AG09309 (cell line): ENCODE measurements at regions not wholly inside any gene's neighbourhood (a gene's known extent, or its start where the extent isn't known, plus 50 kb on each side); places are given as distances from the start of the nearest gene placed in this dataset.

Experiments
- DNase-seq: peaks from one replicate; pipeline ENCODE4 v3.0.0-alpha.2; 2010; ENCODE audit warnings: low read depth
- H3K4me3 ChIP-seq: 2 replicates; pipeline ENCODE4 v1.5.1; 2011; ENCODE audit warnings: mild to moderate bottlenecking, low read depth, low read length, moderate library complexity; ENCODE audit not compliant: control insufficient read depth
- TF ChIP-seq, protein P1 (sequence below): IDR thresholded peaks from 2 replicates; pipeline ENCODE4 v1.5.1; 2011; ENCODE audit warnings: mild to moderate bottlenecking, low read depth, low read length, inconsistent platforms; ENCODE audit not compliant: insufficient read depth, control insufficient read depth; ENCODE audit errors: missing control alignments

DNA sequence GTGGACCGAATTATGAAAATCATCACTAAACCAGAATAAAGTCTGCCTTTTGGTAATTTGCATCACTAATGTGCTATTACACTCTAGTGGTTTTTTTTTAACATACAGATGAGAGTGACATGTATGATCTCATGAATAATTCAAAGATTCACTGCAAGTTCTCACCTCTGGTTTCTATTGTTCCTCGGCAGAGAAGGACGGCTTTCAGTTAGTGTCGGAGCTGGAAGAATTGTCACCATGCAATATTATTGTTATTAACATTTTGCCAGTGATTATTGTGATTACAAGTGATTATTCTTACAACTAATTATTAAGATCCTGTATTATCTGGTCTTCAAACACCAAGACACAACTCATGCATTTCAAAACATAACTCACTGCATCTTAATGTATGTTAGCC lies 366.6 kb upstream of the RPS23 start:
- DNase-seq, result no peak
- TF ChIP-seq, protein P1, sequence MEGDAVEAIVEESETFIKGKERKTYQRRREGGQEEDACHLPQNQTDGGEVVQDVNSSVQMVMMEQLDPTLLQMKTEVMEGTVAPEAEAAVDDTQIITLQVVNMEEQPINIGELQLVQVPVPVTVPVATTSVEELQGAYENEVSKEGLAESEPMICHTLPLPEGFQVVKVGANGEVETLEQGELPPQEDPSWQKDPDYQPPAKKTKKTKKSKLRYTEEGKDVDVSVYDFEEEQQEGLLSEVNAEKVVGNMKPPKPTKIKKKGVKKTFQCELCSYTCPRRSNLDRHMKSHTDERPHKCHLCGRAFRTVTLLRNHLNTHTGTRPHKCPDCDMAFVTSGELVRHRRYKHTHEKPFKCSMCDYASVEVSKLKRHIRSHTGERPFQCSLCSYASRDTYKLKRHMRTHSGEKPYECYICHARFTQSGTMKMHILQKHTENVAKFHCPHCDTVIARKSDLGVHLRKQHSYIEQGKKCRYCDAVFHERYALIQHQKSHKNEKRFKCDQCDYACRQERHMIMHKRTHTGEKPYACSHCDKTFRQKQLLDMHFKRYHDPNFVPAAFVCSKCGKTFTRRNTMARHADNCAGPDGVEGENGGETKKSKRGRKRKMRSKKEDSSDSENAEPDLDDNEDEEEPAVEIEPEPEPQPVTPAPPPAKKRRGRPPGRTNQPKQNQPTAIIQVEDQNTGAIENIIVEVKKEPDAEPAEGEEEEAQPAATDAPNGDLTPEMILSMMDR, result no peak
- no peak overlapping the region for H3K4me3 ChIP-seq

DNA sequence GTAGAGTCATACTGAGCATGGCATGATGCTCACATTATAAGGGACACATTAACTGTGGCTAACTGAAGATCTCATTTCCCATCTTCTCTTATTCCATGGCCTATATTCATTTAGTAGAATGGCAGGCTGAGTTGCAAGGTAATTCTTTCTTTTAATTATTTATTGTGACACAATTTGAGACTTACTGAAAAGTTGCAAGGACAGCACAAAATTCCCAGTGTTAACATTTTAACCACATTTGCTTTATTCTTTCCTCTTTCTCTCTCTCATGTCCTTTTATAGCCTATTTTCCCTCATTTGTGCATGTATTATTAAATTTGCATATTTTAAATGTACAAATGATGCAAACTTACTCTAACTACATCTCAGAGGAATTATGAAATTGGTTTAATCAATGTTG lies 366.1 kb upstream of the RPS23 start:
- TF ChIP-seq, protein P1, result no peak
- H3K4me3 ChIP-seq, result no peak overlapping the region
- DNase-seq, result no peak

DNA sequence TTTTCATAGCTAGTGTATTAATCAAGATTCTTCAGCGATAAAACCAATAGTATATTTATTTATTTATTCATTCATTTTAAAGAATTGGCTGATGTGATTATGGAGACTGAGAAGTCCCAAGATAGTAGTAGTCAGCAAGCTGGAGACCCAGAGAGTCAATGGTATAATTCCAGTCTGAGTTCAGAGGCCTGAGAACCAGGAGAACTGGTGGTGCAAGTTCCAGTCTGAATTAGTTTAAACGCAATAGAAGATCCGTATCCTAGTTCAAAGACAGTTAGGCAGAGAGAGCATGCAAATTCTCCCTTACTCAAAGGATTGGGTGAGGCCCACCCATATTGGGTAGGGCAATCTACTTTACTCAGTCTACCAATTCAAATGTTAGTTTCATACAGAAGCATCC lies 364.2 kb upstream of the RPS23 start:
- TF ChIP-seq, protein P1, result no peak
- no peak for DNase-seq
- H3K4me3 ChIP-seq, result no peak overlapping the region

DNA sequence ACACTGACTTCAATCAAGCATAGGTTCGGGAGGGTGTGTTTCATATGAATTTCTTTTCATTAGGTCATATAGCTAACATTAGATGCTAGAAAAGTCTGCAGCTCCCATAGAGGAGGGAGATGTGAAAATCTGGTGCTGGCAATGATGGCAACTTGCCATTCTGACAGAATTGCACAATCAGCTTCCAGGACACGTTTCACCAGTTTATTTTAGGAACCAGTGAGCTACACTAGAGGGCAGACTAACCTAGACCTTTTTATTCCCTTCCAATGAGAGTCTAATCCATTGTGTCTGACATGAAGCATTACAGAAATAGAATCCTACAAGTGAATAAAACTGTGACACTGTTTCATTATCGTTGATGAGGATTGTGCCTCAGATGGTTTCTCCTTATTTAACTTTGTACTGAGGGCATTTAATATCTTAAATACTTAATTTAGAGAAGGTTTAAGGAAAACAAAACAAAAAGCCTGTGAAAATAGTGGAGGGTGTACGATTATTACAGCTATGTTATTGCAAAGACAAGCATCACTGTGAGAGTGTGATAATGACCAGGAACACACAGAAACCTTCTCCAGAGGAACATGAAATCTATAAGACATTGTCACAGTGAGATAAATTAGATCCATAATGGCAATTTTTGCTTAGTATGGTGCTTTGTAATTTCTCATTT lies 363.3 kb upstream of the RPS23 start:
- H3K4me3 ChIP-seq, result no peak overlapping the region
- peak; percentile 73 for DNase-seq
- TF ChIP-seq, protein P1, result peak; percentile 71

DNA sequence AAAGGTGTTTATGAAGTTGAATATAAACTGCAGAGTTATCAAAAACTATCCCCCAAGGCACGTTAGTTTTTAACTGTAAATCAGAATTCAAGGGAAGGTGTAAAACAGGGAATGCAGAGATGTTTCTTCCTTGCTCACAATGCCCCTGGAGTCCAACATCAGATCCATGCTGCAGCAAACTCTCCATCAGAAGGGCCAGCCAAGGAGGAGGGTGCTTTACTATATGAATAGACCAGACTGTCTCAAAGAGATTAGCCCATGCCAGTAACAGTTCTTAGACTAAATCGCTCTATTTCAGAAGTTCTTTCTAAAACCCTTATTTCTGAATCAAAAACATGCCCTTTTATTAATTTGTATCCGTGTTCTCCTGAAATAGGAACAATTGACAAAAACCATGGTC lies 362.8 kb upstream of the RPS23 start:
- TF ChIP-seq, protein P1, result no peak
- DNase-seq, result no peak

DNA sequence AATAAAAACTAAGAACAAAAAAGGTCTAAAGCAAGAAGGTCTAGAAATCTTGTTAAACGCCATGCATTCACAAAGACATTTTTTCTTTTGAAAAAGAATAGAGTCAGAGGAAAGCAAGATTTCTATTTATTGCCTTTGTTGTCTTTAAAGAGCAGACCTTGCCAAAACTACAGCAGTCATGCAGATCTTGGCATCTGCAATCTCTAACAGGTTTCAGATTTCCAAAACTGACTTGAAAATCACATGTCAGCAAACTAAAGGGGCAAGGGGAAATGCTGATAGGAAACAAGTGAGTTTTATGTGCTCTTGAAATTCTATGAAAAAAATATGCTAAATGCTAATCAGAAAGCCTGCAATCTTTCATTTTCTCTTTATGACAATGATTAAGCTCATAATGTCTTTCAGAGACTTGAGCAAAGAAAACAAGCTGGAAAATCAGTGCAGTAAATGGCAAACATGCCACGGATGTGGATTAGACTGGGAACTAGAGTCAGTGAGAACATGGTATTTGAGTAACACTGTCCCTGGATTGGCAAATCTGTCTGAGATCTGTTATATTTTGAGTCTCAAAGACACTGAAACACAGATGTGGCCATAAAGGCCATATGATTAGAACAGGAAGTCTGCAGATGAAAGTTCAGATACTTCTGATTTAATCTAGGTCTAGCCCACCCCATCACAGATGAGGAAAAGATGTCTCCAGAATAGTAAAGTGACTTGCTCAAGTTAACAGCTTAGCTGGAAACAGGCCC lies 361.4 kb upstream of the RPS23 start:
- DNase-seq, result no peak
- H3K4me3 ChIP-seq, result no peak overlapping the region
- TF ChIP-seq, protein P1, result no peak

More for the DNA sequence above, 362.8 kb upstream of the RPS23 start:
- no peak overlapping the region for H3K4me3 ChIP-seq

DNA sequence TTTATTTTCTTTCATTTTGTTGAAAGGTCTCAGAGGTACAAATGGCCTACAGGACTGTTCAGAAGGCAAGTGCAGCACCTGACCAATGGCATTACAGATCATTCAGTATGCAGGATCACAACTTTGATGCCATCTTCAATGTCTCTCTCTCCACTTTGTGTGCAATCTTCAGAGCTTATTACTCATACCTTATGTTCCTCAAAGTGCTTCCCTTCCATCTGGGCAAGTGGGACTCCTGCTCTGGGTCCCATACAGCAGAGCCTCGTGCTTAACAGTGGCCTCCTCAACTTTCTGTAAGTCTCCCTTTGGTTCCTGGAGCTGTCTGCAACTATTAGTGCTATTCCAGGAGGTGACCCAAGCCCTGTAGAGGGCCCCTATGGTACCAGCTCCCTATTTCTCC lies 358.4 kb upstream of the RPS23 start:
- TF ChIP-seq, protein P1, result no peak
- H3K4me3 ChIP-seq, result no peak overlapping the region
- DNase-seq, result no peak
